ENCODE measurements at regions not wholly inside any gene's neighbourhood (a gene's known extent, or its start where the extent isn't known, plus 50 kb on each side); places are given as distances from the start of the nearest gene placed in this dataset.

DNA sequence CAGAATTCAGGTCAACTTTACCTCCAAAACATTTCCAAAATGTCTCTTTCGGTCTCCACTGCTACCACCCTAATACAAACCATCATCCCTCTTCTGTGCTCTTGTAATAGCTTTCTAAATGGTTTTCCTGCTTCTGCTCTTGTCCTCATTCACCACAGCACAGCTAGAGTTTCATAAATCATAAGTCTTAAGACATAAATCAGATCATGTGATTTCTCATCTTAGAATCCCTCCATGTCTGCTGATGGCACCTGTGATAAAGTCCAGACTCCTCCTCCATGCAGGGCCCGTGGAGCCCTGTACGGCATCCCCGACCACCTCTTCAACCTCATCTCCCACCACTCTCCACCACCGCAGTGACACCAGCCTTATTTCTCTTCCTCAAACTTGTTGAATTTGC, 212.3 kb upstream of the MKLN1 start:
- no peak for DNase-seq (ENCODE audit: low read depth in 2 of 2)
- Histone ChIP-seq H3K4me1 (ENCODE audit: control insufficient read depth, extremely low read depth, insufficient read depth, low read length) (peaks cover 9% of the 10 kb centered on the region), H3K9me3 (ENCODE audit: control insufficient read depth, insufficient read depth, low read depth, low read length) (no peaks in the 10 kb centered on the region), H3K27ac (ENCODE audit: insufficient read depth, low read length) (no peak overlapping the region), H3K27me3 (ENCODE audit: control insufficient read depth, insufficient read depth, low read length) (no peaks in the 10 kb centered on the region), H4K20me1 (ENCODE audit: control insufficient read depth, extremely low read depth, insufficient read depth, low read length) (no peaks in the 10 kb centered on the region), H2AFZ (ENCODE audit: low read length) (no peak overlapping the region), H3K4me3 (replicated peaks in 1 of 4; ENCODE audit: control extremely low read depth in 1 of 4, insufficient read depth in 1 of 4, low read depth in 3 of 4, low read length in 4 of 4) (no peak overlapping the region), H3K79me2 (ENCODE audit: control insufficient read depth, insufficient read depth, low read length) (peaks cover 9% of the 10 kb centered on the region), H3K4me2 (ENCODE audit: extremely low read depth, insufficient read depth, low read length) (no peak overlapping the region), H3K9ac (ENCODE audit: insufficient read depth, low read length) (no peak overlapping the region), H3K36me3 (ENCODE audit: control insufficient read depth, insufficient read depth, low read length) (no peaks in the 10 kb centered on the region)
- TF ChIP-seq, protein P1, sequence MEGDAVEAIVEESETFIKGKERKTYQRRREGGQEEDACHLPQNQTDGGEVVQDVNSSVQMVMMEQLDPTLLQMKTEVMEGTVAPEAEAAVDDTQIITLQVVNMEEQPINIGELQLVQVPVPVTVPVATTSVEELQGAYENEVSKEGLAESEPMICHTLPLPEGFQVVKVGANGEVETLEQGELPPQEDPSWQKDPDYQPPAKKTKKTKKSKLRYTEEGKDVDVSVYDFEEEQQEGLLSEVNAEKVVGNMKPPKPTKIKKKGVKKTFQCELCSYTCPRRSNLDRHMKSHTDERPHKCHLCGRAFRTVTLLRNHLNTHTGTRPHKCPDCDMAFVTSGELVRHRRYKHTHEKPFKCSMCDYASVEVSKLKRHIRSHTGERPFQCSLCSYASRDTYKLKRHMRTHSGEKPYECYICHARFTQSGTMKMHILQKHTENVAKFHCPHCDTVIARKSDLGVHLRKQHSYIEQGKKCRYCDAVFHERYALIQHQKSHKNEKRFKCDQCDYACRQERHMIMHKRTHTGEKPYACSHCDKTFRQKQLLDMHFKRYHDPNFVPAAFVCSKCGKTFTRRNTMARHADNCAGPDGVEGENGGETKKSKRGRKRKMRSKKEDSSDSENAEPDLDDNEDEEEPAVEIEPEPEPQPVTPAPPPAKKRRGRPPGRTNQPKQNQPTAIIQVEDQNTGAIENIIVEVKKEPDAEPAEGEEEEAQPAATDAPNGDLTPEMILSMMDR (conservative IDR thresholded peaks at IDR 0.05 in 1 of 2, IDR thresholded peaks at IDR 0.05 in 1 of 2; ENCODE audit: low read depth in 1 of 2, low read length in 2 of 2) = no peak
- TF ChIP-seq EZH2 (IDR thresholded peaks at IDR 0.05; ENCODE audit: low read length, missing control alignments) = no peak

DNA sequence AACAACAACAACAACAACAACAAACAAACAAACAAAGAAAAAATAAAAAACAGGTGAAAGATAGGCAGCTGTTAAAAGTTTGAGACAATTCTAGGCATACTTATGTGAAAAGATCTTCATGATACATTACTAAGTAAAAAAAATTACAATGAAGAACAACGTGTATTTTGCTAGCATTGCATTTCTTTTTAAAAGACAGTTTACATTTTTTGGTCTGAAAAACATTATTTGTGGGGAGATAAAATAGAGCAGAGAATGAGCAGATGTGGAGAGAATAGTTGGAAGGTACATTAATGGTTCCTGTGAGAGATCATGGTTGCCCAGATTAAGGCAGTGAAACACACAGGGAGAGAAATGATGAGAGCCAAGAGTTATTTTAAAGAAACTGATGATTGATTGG, 210.2 kb upstream of the MKLN1 start:
- Histone ChIP-seq H3K4me3 (replicated peaks in 1 of 4; ENCODE audit: control extremely low read depth in 1 of 4, insufficient read depth in 1 of 4, low read depth in 3 of 4, low read length in 4 of 4) (no peak overlapping the region), H3K9me3 (ENCODE audit: control insufficient read depth, insufficient read depth, low read depth, low read length) (no peaks in the 10 kb centered on the region), H3K9ac (ENCODE audit: insufficient read depth, low read length) (no peak overlapping the region), H3K4me1 (ENCODE audit: control insufficient read depth, extremely low read depth, insufficient read depth, low read length) (no peaks in the 10 kb centered on the region), H2AFZ (ENCODE audit: low read length) (no peak overlapping the region), H3K36me3 (ENCODE audit: control insufficient read depth, insufficient read depth, low read length) (no peaks in the 10 kb centered on the region), H3K27me3 (ENCODE audit: control insufficient read depth, insufficient read depth, low read length) (no peaks in the 10 kb centered on the region), H3K79me2 (ENCODE audit: control insufficient read depth, insufficient read depth, low read length) (no peaks in the 10 kb centered on the region), H3K27ac (ENCODE audit: insufficient read depth, low read length) (no peak overlapping the region), H4K20me1 (ENCODE audit: control insufficient read depth, extremely low read depth, insufficient read depth, low read length) (no peaks in the 10 kb centered on the region), H3K4me2 (ENCODE audit: extremely low read depth, insufficient read depth, low read length) (no peak overlapping the region)
- no peak for DNase-seq (ENCODE audit: low read depth in 2 of 2)
- TF ChIP-seq EZH2 (IDR thresholded peaks at IDR 0.05; ENCODE audit: low read length, missing control alignments) = no peak
- TF ChIP-seq, protein P1 (conservative IDR thresholded peaks at IDR 0.05 in 1 of 2, IDR thresholded peaks at IDR 0.05 in 1 of 2; ENCODE audit: low read depth in 1 of 2, low read length in 2 of 2) = no peak

DNA sequence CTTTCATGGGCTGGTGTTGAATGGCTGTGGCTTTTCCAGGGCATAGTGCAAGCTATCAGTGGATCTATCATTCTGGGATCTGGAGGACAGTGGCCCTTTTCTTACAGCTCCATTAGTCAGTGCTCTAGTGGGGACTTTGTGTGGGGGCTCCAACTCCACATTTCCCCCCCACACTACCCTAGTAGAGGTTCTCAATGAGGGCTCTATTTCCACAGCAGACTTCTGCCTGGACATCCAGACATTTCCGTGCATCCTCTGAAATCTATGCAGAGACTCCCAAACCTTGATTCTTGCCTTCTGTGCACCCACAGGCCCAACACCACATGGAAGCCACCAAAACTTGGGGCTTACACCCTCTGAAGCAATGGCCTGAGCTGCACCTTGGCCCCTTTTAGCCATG, 208.3 kb upstream of the MKLN1 start:
- TF ChIP-seq EZH2 (IDR thresholded peaks at IDR 0.05; ENCODE audit: low read length, missing control alignments) = no peak
- TF ChIP-seq, protein P1 (conservative IDR thresholded peaks at IDR 0.05 in 1 of 2, IDR thresholded peaks at IDR 0.05 in 1 of 2; ENCODE audit: low read depth in 1 of 2, low read length in 2 of 2) = no peak
- H4K20me1 ChIP-seq (ENCODE audit: control insufficient read depth, extremely low read depth, insufficient read depth, low read length) = no peaks in the 10 kb centered on the region
- H3K27ac ChIP-seq (ENCODE audit: insufficient read depth, low read length) = no peak overlapping the region
- no peak overlapping the region for H3K4me3 ChIP-seq (replicated peaks in 1 of 4; ENCODE audit: control extremely low read depth in 1 of 4, insufficient read depth in 1 of 4, low read depth in 3 of 4, low read length in 4 of 4)
- H3K9ac ChIP-seq (ENCODE audit: insufficient read depth, low read length) = no peak overlapping the region
- H3K4me1 ChIP-seq (ENCODE audit: control insufficient read depth, extremely low read depth, insufficient read depth, low read length) = no peaks in the 10 kb centered on the region
- no peaks in the 10 kb centered on the region for H3K27me3 ChIP-seq (ENCODE audit: control insufficient read depth, insufficient read depth, low read length)
- no peaks in the 10 kb centered on the region for H3K36me3 ChIP-seq (ENCODE audit: control insufficient read depth, insufficient read depth, low read length)
- H3K4me2 ChIP-seq (ENCODE audit: extremely low read depth, insufficient read depth, low read length) = no peak overlapping the region
- no peaks in the 10 kb centered on the region for H3K79me2 ChIP-seq (ENCODE audit: control insufficient read depth, insufficient read depth, low read length)
- H2AFZ ChIP-seq (ENCODE audit: low read length) = no peak overlapping the region
- no peaks in the 10 kb centered on the region for H3K9me3 ChIP-seq (ENCODE audit: control insufficient read depth, insufficient read depth, low read depth, low read length)
- DNase-seq (ENCODE audit: low read depth in 2 of 2) = no peak
